HepG2 (cell line): ENCODE measurements at regions not wholly inside any gene's neighbourhood (a gene's known extent, or its start where the extent isn't known, plus 50 kb on each side); places are given as distances from the start of the nearest gene placed in this dataset.
A peak's percentile ranks its signal among the peaks of the same experiment; 100 is the strongest.

ENCODE experiments used
- CBX5 ChIP-seq: sonication (generic); formaldehyde crosslinking; IDR thresholded peaks from 2 replicates; pipeline ENCODE4 v1.4.0; 2020; ENCODE audit warnings: missing genetic modification reagents, borderline replicate concordance
- POLR2A ChIP-seq, 2 experiments: IDR thresholded peaks; 2 replicates each; pipeline ENCODE4 v1.6.1; 2011; ENCODE audit warnings: low read depth in 2 of 2, low read length in 2 of 2, mild to moderate bottlenecking in 1 of 2, moderate library complexity in 1 of 2; ENCODE audit not compliant: insufficient read depth in 1 of 2
- ZBTB20 ChIP-seq: sonication (generic); formaldehyde crosslinking; IDR thresholded peaks from 2 replicates; pipeline ENCODE4 v1.8.1; 2023; ENCODE audit warnings: missing genetic modification reagents, low read depth, mild to moderate bottlenecking, borderline replicate concordance
- ZNF780A ChIP-seq: sonication (generic); formaldehyde crosslinking; IDR thresholded peaks from 2 replicates; pipeline ENCODE4 v1.8.0; 2022; ENCODE audit warnings: mild to moderate bottlenecking, missing genetic modification reagents, moderate library complexity
- TF ChIP-seq, protein P1 (sequence below): sonication (generic); formaldehyde crosslinking; IDR thresholded peaks from 2 replicates; pipeline ENCODE4 v1.5.0; 2020; ENCODE audit warnings: mild to moderate bottlenecking, missing genetic modification reagents, moderate library complexity

DNA sequence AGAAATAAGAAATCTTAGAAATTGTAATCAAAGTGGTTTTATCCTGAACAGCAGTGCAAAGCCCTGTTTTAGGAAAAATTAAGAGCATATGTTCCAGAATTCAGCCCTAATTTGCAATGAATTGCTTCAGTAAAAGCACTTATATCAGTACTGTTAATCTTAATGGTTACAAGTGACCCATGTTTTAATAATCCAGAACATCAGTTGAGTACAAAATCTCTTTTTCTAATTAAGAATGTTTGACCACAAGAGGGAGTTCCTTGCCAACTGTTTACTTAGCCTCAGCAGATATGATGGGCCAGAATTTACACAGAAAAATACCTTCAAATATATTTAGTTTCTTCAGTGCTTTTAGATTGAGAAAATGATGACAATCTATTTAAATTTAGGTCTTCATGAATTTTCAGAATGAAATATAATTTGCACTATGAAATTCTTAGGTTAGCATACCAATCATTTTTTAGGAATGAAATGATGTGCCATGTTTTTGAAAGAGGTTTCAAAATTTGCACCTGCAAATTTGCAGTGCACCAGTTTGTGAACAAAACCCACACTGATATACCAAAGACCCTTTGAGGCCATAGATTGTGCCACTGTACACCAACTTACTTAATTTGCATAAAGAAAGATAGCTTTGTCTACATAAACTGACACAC, 926.3 kb upstream of the ARRDC3 start:
- TF ChIP-seq CBX5 (CRISPR knock-in tag) (no peak), ZBTB20 (CRISPR knock-in tag) (no peak), POLR2A (IDR thresholded peaks at IDR 0.05; ENCODE audit: insufficient read depth in 1 of 2, low read depth in 2 of 2, low read length in 2 of 2) (no peak), ZNF780A (no peak)
- TF ChIP-seq, protein P1, sequence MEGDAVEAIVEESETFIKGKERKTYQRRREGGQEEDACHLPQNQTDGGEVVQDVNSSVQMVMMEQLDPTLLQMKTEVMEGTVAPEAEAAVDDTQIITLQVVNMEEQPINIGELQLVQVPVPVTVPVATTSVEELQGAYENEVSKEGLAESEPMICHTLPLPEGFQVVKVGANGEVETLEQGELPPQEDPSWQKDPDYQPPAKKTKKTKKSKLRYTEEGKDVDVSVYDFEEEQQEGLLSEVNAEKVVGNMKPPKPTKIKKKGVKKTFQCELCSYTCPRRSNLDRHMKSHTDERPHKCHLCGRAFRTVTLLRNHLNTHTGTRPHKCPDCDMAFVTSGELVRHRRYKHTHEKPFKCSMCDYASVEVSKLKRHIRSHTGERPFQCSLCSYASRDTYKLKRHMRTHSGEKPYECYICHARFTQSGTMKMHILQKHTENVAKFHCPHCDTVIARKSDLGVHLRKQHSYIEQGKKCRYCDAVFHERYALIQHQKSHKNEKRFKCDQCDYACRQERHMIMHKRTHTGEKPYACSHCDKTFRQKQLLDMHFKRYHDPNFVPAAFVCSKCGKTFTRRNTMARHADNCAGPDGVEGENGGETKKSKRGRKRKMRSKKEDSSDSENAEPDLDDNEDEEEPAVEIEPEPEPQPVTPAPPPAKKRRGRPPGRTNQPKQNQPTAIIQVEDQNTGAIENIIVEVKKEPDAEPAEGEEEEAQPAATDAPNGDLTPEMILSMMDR (CRISPR knock-in tag), result peak; percentile 54
